GM19328 (cell line): ENCODE measurements at regions not wholly inside any gene's neighbourhood (a gene's known extent, or its start where the extent isn't known, plus 50 kb on each side); places are given as distances from the start of the nearest gene placed in this dataset.
"Not testable (repeated sequence)": the region's sequence is repeated elsewhere in the genome, so short reads cannot be mapped to it uniquely, and the experiment has no call there.

Experiments
- ATAC-seq: cut with Tn5 transposase; IDR thresholded peaks from one replicate; pipeline ENCODE4 v1.9.1; 2021; ENCODE audit warnings: mild to moderate bottlenecking, moderate library complexity; ENCODE audit not compliant: unreplicated experiment

- no peak for ATAC-seq
These were observed 84.1 kb upstream of the H2AZ1 start for GRCh38 chr4:100034023-100034664.

GRCh38 chr4:100026066-100026465 lies 76.0 kb upstream of the H2AZ1 start:
- no peak for ATAC-seq

- ATAC-seq = no peak
These were observed 73.7 kb upstream of the H2AZ1 start for GRCh38 chr4:100023800-100024199.

GRCh38 chr4:100022792-100023222 lies 72.7 kb upstream of the H2AZ1 start:
- ATAC-seq = no peak

GRCh38 chr4:100019821-100020220 lies 69.7 kb upstream of the H2AZ1 start:
- ATAC-seq = no peak

- ATAC-seq = no peak
These were observed 67.7 kb upstream of the H2AZ1 start for GRCh38 chr4:100017637-100018310.

GRCh38 chr4:100016191-100016590 lies 66.1 kb upstream of the H2AZ1 start:
- ATAC-seq = no peak

GRCh38 chr4:100014616-100015015 lies 64.5 kb upstream of the H2AZ1 start:
- ATAC-seq = no peak

GRCh38 chr4:100009490-100009889 lies 59.4 kb upstream of the H2AZ1 start:
- ATAC-seq = no peak

- no peak for ATAC-seq
These were observed 58.0 kb upstream of the H2AZ1 start for GRCh38 chr4:100008048-100008447.

- not testable (repeated sequence) for ATAC-seq
These were observed 56.1 kb upstream of the H2AZ1 start for GRCh38 chr4:100006161-100006560.
